Esophagus squamous epithelium (tissue), 5 donors: ENCODE measurements at regions not wholly inside any gene's neighbourhood (a gene's known extent, or its start where the extent isn't known, plus 50 kb on each side); places are given as distances from the start of the nearest gene placed in this dataset.

Experiments used
- DNase-seq: peaks from one replicate; lab custom pipeline; 2025; lab: John Stamatoyannopoulos, UW
- H3K27ac ChIP-seq, 4 donors: fragments of 200-600 bp; sonication (generic); one replicate each; pipeline ENCODE4 v1.5.1; 2016 to 2019; ENCODE audit warnings: mild to moderate bottlenecking in 1 of 4
- H3K27me3 ChIP-seq, 4 donors: fragments of 200-600 bp; sonication (generic); 1 replicate in 3 of 4; 2 replicates in 1 of 4; pipeline versions ENCODE4 v1.5.1 to v1.6.0; 2017 to 2021; ENCODE audit warnings: antibody characterized with exemption in 1 of 4
- H3K36me3 ChIP-seq, 3 donors: fragments of 200-600 bp; sonication (generic); one replicate each; pipeline ENCODE4 v1.5.1; 2016 to 2019
- H3K4me1 ChIP-seq, 3 donors: fragments of 200-600 bp; sonication (generic); one replicate each; pipeline ENCODE4 v1.5.1; 2017 to 2019
- H3K4me3 ChIP-seq, 4 donors: fragments of 200-600 bp; sonication (generic); 1 replicate in 3 of 4; 2 replicates in 1 of 4; pipeline ENCODE4 v1.5.1; 2016 to 2019; ENCODE audit warnings: mild to moderate bottlenecking in 2 of 4, moderate library complexity in 1 of 4
- H3K9me3 ChIP-seq, 3 donors: fragments of 200-600 bp; sonication (generic); one replicate each; pipeline ENCODE4 v1.5.1; 2016 to 2019
- POLR2A ChIP-seq, 4 donors: fragments of 450-650 bp; IDR thresholded peaks; one replicate each; pipeline ENCODE4 v1.6.1; 2017; ENCODE audit warnings: antibody characterized with exemption in 4 of 4, mild to moderate bottlenecking in 4 of 4, moderate library complexity in 3 of 4
- WGBS, 2 donors: methylation state at CpG; one replicate each; pipeline ENCODE4 v1.1.5; 2018; 5-methylcytosine and 5-hydroxymethylcytosine counted together
- intact Hi-C: fragments of 100-400 bp; cut with DNase I; formaldehyde crosslinking; loops from one replicate; pipeline ENCODE4 v1.15.0; 2022
- TF ChIP-seq, protein P1 (sequence below), 6 experiments: fragments of 450-650 bp in 4 of 6; fragments of 200-600 bp in 2 of 6; sonication (generic) in 2 of 6; IDR thresholded peaks; one replicate each; pipeline ENCODE4 v1.5.1; 2016 to 2019; ENCODE audit warnings: antibody characterized with exemption in 6 of 6, mild to moderate bottlenecking in 4 of 6, moderate library complexity in 4 of 6
- donor health status: DM: yes; HTN: yes; CAD: no.

DNA sequence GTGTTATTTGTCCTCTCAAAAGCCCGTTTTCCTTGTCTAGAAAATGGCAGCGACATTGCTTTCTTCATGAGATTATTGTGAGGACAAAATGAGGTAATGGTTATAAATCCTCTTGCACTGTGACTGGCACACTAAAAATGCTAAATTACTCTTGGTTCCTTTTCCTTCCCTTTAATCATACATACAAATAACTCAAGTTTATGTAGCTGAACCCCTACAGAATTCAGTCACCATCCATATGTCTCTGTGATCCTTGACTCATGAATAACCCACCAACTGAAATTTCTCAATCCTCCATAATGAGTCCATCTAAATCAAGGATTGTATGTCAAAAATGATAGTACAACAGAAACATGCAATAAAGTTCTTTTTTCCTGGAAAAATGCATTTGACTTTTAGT, 71.3 kb upstream of the VWC2 start:
- no peak for TF ChIP-seq POLR2A (IDR thresholded peaks at IDR 0.05)
- TF ChIP-seq, protein P1, sequence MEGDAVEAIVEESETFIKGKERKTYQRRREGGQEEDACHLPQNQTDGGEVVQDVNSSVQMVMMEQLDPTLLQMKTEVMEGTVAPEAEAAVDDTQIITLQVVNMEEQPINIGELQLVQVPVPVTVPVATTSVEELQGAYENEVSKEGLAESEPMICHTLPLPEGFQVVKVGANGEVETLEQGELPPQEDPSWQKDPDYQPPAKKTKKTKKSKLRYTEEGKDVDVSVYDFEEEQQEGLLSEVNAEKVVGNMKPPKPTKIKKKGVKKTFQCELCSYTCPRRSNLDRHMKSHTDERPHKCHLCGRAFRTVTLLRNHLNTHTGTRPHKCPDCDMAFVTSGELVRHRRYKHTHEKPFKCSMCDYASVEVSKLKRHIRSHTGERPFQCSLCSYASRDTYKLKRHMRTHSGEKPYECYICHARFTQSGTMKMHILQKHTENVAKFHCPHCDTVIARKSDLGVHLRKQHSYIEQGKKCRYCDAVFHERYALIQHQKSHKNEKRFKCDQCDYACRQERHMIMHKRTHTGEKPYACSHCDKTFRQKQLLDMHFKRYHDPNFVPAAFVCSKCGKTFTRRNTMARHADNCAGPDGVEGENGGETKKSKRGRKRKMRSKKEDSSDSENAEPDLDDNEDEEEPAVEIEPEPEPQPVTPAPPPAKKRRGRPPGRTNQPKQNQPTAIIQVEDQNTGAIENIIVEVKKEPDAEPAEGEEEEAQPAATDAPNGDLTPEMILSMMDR (IDR thresholded peaks at IDR 0.05), result no peak
- Histone ChIP-seq H3K9me3 (no peaks in the 10 kb centered on the region), H3K36me3 (no peaks in the 10 kb centered on the region), H3K4me1 (no peaks in the 10 kb centered on the region), H3K4me3 (no peak overlapping the region), H3K27me3 (no peaks in the 10 kb centered on the region), H3K27ac (no peak overlapping the region)
- DNase-seq, result no peak
- intact Hi-C loops, result no loop called here
- 75 to 78% methylated on average over 2 of the region's 2 CpGs for WGBS, 2 donors

DNA sequence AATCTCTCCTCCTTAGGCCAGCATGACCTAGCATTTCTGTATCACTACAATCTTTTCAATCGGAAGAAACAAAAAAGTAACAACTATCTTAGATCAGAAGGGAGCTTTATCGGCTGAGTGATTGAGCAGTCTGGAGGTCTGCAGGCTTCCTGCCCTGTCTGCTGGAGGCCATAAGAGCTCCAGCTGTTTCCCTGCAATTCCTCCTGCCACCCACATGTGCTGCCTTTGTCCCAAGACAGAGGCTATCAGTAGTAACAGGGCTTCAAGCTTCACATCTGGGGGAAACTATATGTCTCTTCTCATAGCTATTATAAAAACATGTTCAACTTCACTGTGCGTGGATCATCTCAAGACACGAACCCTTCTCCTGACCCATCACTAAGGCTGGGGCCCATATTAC, 70.1 kb upstream of the VWC2 start:
- Histone ChIP-seq H3K36me3 (no peaks in the 10 kb centered on the region), H3K27ac (no peak overlapping the region), H3K9me3 (no peaks in the 10 kb centered on the region), H3K4me3 (no peak overlapping the region), H3K27me3 (no peaks in the 10 kb centered on the region), H3K4me1 (no peaks in the 10 kb centered on the region)
- 63 to 79% methylated on average over 3 to 4 of the region's 4 CpGs for WGBS, 2 donors
- DNase-seq, result no peak
- intact Hi-C loops, result no loop called here
- TF ChIP-seq POLR2A (IDR thresholded peaks at IDR 0.05), result no peak
- TF ChIP-seq, protein P1 (IDR thresholded peaks at IDR 0.05), result no peak

DNA sequence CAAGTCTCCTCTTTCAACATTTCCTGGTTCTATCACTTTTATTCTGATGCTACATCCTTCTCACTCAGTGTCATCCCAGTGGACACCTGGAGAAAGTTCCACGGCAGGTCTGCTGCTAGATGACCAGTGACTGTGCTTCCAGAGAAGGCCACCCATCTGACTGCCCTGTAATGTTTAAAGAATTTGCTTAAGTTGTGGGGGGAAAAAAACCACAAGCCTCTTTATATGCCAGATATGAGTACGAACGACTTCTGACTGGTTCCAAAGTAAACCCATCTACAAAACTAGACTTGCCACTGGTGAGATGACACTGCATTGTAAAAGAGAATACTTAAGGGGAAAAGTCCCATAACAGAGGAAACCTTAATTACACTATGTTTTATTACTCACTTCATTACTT, 69.6 kb upstream of the VWC2 start:
- WGBS, 2 donors, result 59% methylated on average over 2 to 3 of the region's 3 CpGs

DNA sequence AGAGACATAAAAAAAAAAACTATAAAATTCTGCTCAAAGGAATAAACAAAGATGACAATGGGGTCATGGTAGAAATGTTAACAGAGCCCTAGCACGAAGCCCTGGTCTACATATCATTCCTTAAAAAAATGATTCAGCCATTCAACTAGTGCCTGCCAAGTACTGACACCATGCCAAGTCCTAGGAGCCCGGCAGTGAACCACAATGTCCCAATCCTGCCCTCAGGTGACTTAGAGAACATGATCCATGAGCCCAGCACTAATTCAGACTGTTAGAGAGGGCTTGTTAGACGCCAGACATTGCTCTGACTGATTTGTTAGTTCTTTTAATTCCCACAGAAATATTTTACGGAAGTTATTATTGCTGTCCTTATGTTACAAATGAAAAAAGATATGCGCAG, 67.3 kb upstream of the VWC2 start:
- 56% methylated on average over 5 of the region's 5 CpGs for WGBS, 2 donors

More for the DNA sequence above, 69.6 kb upstream of the VWC2 start:
- H3K36me3 ChIP-seq, result no peaks in the 10 kb centered on the region
- no peaks in the 10 kb centered on the region for H3K27me3 ChIP-seq
- H3K4me1 ChIP-seq, result no peaks in the 10 kb centered on the region
- H3K9me3 ChIP-seq, result no peaks in the 10 kb centered on the region
- TF ChIP-seq, protein P1 (IDR thresholded peaks at IDR 0.05), result no peak
- TF ChIP-seq POLR2A (IDR thresholded peaks at IDR 0.05), result no peak
- H3K4me3 ChIP-seq, result no peak overlapping the region
- intact Hi-C loops, result no loop called here
- no peak for DNase-seq
- H3K27ac ChIP-seq, result no peak overlapping the region

DNA sequence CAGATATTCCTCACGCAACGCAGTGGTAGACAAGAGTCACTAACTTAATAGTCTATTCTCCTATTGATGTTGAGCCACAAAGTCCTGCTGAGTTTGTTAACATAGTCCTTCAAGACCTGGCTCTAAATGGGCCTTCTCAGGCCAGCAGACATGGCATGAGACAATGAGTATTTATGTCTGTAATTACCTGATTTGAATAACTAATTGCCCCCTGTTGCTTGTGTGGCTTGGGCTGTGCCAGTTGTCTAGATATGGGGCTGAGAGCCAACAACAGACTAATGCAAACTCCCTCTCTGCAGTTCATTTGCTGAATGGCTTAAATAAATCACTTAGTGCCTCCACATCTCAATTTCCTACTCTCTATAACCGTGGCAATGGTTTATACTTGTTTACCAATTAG, 65.5 kb upstream of the VWC2 start:
- Histone ChIP-seq H3K9me3 (no peaks in the 10 kb centered on the region), H3K27ac (no peak overlapping the region), H3K27me3 (no peaks in the 10 kb centered on the region), H3K4me3 (no peak overlapping the region), H3K36me3 (no peaks in the 10 kb centered on the region), H3K4me1 (no peaks in the 10 kb centered on the region)
- TF ChIP-seq POLR2A (IDR thresholded peaks at IDR 0.05), result no peak
- TF ChIP-seq, protein P1 (IDR thresholded peaks at IDR 0.05), result no peak
- 77 to 83% methylated on average over 3 of the region's 3 CpGs for WGBS, 2 donors
- intact Hi-C loops, result no loop called here
- no peak for DNase-seq

More for the DNA sequence above, 67.3 kb upstream of the VWC2 start:
- H3K36me3 ChIP-seq, result no peaks in the 10 kb centered on the region
- H3K9me3 ChIP-seq, result no peaks in the 10 kb centered on the region
- intact Hi-C loops, result no loop called here
- no peak overlapping the region for H3K4me3 ChIP-seq
- no peak for TF ChIP-seq POLR2A (IDR thresholded peaks at IDR 0.05)
- TF ChIP-seq, protein P1 (IDR thresholded peaks at IDR 0.05), result no peak
- no peaks in the 10 kb centered on the region for H3K4me1 ChIP-seq
- H3K27me3 ChIP-seq, result no peaks in the 10 kb centered on the region
- no peak for DNase-seq
- no peak overlapping the region for H3K27ac ChIP-seq
